Dermis microvascular lymphatic vessel endothelial cell (primary cell): ENCODE measurements at regions not wholly inside any gene's neighbourhood (a gene's known extent, or its start where the extent isn't known, plus 50 kb on each side); places are given as distances from the start of the nearest gene placed in this dataset.
A peak's percentile ranks its signal among the peaks of the same experiment; 100 is the strongest.
"Not testable (repeated sequence)": the region's sequence is repeated elsewhere in the genome, so short reads cannot be mapped to it uniquely, and the experiment has no call there.

Source experiments
- DNase-seq, 2 donors: peaks; one replicate each; pipeline versions ENCODE4 v3.0.0 to v3.0.0-alpha.2; 2010; ENCODE audit warnings: low read depth in 2 of 2

GRCh38 chr5:18699681-18700080 lies 1065.4 kb downstream of the TAF11L14 start:
- no peak for DNase-seq

- DNase-seq, result no peak
Observed at GRCh38 chr5:18702821-18703220, 1068.6 kb downstream of the TAF11L14 start.

GRCh38 chr5:18712936-18713485 lies 1078.8 kb downstream of the TAF11L14 start:
- no peak for DNase-seq

GRCh38 chr5:18720002-18720401 lies 1085.7 kb downstream of the TAF11L14 start:
- DNase-seq, result no peak

- no peak for DNase-seq
Observed at GRCh38 chr5:18732556-18733479, 1098.6 kb downstream of the TAF11L14 start.

GRCh38 chr5:18736051-18736398 lies 1101.8 kb downstream of the TAF11L14 start:
- no peak for DNase-seq

GRCh38 chr5:18736736-18737135 lies 1102.5 kb downstream of the TAF11L14 start:
- DNase-seq, result not testable (repeated sequence)

GRCh38 chr5:18740301-18740700 lies 1106.0 kb downstream of the TAF11L14 start:
- no peak for DNase-seq

GRCh38 chr5:18742830-18743229 lies 1108.6 kb downstream of the TAF11L14 start:
- DNase-seq, result no peak

GRCh38 chr5:18744441-18744840 lies 1110.2 kb downstream of the TAF11L14 start:
- no peak for DNase-seq

GRCh38 chr5:18745042-18745987 lies 1111.1 kb downstream of the TAF11L14 start:
- no peak for DNase-seq

GRCh38 chr5:18745988-18746615 lies 1111.8 kb downstream of the TAF11L14 start:
- DNase-seq, result peak in 1 of 2 donors; percentile 3

- no peak for DNase-seq
Observed at GRCh38 chr5:18749763-18750162, 1115.5 kb downstream of the TAF11L14 start.

GRCh38 chr5:18752317-18752716 lies 1118.1 kb downstream of the TAF11L14 start:
- DNase-seq, result no peak

GRCh38 chr5:18754201-18754600 lies 1119.9 kb downstream of the TAF11L14 start:
- DNase-seq, result no peak

- no peak for DNase-seq
Observed at GRCh38 chr5:18761801-18762200, 1127.5 kb downstream of the TAF11L14 start.

GRCh38 chr5:18764161-18764560 lies 1129.9 kb downstream of the TAF11L14 start:
- no peak for DNase-seq

- no peak for DNase-seq
Observed at GRCh38 chr5:18765304-18765703, 1131.0 kb downstream of the TAF11L14 start.

GRCh38 chr5:18771097-18771610 lies 1136.9 kb downstream of the TAF11L14 start:
- no peak for DNase-seq

- no peak for DNase-seq
Observed at GRCh38 chr5:18772475-18772874, 1138.2 kb downstream of the TAF11L14 start.

GRCh38 chr5:18778225-18778624 lies 1144.0 kb downstream of the TAF11L14 start:
- DNase-seq, result no peak
